Renal pelvis (tissue), 1 donor: ENCODE measurements at regions not wholly inside any gene's neighbourhood (a gene's known extent, or its start where the extent isn't known, plus 50 kb on each side); places are given as distances from the start of the nearest gene placed in this dataset.

Source experiments
- DNase-seq: peaks from one replicate; pipeline ENCODE4 v3.0.0-alpha.2; 2013

- DNase-seq: no peak
Observed at GRCh38 chr14:98114122-98114895, 1157.7 kb downstream of the BCL11B start.

GRCh38 chr14:98114946-98115345, 1157.1 kb downstream of the BCL11B start:
- no peak for DNase-seq

DNA sequence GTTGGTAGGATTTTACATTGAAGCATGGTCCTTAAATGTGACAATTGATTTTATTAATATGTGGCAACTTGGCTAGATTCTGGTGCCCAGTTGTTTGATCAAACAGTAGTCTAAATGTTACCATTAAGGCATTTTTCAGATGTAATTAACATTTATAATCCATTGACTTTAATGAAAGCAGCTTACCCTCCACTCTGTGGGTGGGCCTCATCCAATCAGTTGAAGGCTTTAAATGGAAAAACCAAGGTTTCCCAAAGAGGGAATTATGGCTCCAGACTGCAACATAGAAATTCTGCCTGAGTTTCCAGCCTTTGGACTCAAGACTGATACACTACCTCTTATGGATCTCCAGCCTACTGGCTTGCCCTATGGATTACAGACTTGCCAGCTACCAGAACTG, 1153.2 kb downstream of the BCL11B start:
- DNase-seq: no peak

DNA sequence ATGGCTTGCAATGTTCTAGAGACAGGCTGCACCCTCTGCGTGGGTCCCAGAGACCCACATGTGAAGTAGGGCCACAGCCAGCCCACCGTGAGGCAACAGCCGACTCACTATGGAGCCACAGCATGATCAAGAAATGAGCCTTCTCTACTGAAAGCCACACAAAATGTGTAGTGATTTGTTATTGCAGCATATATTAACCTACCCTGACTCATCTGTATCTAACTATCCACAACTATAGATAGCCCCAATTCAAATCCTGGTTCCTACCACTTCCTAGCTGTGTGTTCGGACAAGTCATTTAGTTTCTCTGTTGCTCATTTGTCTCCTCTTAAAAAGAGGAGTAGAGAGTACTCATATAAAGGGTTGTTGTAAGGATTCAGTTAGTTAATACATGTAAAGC, 1152.3 kb downstream of the BCL11B start:
- no peak for DNase-seq

DNA sequence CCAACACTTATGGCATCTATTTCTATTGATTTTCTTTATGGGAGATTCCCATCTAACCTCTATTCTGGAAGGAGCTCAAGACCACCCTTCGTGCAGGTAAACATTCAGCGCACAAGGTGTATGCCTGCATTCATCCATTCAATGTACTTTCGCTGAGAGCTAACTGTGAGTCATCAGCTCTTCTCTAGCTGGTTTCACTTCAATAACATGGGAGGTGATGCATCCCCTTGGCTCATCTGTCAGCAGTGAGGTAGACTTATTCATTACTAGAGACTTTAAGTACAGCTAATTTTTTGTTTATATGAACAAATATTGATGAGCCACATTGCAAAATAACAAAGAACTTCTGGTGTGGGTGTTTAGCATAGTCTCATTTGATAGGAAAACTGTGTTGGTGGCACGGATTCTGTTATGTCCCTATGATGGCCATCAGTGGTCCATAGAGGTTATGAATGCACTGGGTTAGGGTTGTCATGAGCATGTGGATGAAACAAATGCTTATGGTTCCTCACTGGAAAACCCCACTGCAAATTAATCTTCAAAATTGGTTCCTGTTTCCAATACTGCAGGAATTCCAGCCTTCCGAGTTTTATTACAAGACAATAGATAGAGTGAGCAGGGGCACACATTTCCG, 1151.0 kb downstream of the BCL11B start:
- no peak for DNase-seq

GRCh38 chr14:98122527-98122926, 1149.5 kb downstream of the BCL11B start:
- no peak for DNase-seq

DNA sequence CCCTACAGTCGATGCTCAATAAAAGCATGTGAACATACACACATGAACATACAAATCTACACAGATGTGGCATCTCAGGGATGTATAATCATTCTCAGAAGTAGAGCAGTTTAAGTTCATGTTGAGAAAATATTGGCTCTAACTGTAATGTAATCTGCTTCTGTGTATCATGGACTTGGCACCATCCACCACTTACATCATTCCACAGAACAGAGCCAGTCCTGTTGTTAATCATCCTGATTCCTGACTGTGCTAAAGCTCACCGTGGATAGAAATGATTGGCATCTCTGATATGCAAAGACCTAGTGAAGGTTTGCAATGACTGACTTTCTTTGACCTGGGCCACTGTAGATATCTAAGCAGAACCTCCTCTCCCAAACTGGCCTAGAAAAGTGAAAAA, 1141.3 kb downstream of the BCL11B start:
- no peak for DNase-seq

GRCh38 chr14:98131406-98131805, 1140.6 kb downstream of the BCL11B start:
- no peak for DNase-seq

GRCh38 chr14:98133806-98134205, 1138.2 kb downstream of the BCL11B start:
- DNase-seq: no peak

DNA sequence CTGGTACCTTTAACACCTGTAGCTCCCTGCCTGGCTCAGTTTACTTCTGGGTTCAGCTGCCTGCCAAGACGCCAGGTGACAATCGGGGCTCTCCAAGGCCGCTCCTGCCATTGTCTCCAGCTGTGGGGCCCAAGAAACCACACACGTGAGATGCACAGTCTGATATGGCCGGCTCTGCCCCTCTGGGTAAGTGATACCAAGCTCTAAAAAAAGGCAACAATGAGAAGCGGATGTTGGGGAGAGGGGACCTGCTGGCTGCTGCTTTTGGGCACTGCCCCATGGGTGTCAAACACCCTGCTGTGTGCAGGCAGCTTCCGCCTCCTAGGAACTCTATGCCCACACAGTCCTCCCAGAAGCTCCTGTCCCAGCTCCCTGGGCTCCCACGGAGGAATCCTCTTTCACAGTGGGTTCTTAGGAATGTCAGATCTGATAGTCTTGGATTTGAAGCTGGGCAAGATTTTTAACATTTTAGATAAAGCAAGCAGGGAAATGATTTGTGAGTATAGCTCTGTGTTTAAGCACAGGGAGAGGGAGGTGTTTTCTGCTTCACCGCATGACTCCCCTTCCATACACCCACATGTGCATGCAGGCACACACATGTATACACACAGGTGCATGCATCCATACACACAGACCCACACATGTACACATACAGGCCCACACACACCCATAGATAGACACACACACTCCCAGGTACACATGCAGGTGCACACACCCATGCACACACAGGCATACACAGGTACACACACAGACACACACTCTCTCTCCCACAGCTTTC, 1135.8 kb downstream of the BCL11B start:
- no peak for DNase-seq

GRCh38 chr14:98137131-98138025, 1134.6 kb downstream of the BCL11B start:
- DNase-seq: peak; percentile 3

- DNase-seq: no peak
Observed at GRCh38 chr14:98138666-98139065, 1133.3 kb downstream of the BCL11B start.

DNA sequence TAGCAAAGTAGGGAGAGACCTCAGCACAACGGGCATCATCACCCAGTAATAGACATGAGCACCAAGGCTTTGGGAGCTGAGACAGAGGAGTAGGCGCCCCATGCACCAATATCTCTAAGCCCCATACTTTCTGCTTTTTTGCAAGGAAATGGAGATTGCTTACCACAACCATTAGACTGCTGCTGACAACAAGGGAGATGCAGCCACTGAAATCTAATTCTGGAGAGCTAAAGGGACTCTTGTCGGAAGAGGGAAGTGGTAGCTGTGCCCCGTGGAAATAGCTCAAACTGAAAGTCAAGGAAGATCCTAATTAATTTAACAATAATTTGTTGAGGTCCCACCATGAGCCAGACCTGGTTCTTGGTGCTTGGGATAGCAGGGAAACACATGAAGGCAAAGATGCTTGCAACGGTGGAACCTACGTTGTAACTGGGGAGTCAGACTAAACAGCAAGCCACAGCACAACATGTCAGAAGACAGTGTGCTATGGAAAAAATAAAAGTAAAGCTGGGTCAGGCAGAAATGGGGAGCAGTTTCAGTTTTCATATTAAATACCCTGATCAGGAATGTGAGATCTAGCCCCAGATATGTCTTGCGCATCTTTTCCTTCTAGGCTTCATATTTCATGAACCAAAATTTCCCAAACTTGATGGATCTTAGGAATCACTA, 1131.0 kb downstream of the BCL11B start:
- no peak for DNase-seq

DNA sequence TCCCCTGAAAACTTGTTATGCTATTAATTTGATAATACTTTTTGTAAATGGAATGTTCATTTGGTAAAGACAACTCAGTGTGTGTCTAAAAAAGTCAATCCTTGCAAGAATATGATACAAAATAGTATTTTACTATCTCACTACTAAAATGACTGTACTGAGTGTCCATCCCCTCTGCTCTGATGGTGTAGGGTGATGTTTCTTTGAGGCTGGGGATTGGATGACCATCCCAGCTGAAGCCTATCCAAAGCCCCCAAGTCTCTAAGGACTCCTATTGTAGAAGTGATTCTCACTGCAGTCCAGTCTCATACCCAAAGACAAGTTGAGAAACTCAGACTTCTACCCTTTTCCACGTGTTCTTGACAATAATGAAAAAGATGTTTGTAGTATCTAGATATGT, 1128.4 kb downstream of the BCL11B start:
- no peak for DNase-seq

- no peak for DNase-seq
Observed at GRCh38 chr14:98144964-98145363, 1127.0 kb downstream of the BCL11B start.

DNA sequence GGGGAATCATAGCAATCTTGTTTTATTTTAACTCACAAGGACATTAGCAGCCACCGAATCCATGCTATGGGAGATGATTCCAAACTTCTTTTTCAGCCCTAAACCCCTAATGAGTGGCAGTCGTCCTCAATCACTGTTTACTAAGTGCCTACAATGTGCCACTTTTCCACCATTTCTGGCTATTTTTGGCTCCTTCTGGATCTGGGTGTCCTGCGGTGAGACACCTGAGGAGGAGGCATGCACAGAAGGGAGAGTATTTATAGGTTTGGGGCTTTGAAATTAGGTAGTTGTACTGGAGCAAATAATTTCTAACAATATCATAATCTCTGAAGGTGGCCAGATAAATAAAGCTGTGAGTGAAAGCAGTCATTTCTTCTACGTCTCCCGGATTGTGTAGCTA, 1125.6 kb downstream of the BCL11B start:
- no peak for DNase-seq

DNA sequence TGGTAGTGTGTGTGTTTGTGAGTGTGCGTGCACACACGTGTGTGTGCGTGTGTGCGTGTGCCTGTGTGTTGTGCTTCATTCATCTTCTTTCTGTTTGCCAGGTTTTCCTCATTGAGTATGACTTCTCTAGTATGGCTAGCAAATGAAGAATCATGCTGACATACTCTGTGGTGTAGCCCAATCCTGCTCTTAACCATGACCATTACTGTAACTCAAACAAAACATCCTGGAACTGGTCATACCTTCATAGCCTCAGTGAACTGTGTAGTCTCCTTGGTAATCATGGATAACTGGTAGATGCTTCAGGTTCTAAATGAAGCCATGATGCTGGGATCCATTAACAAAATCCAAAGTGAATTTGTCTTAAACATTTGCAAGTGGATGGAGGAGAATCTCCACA, 1117.7 kb downstream of the BCL11B start:
- no peak for DNase-seq

GRCh38 chr14:98156411-98156810, 1115.6 kb downstream of the BCL11B start:
- DNase-seq: no peak

DNA sequence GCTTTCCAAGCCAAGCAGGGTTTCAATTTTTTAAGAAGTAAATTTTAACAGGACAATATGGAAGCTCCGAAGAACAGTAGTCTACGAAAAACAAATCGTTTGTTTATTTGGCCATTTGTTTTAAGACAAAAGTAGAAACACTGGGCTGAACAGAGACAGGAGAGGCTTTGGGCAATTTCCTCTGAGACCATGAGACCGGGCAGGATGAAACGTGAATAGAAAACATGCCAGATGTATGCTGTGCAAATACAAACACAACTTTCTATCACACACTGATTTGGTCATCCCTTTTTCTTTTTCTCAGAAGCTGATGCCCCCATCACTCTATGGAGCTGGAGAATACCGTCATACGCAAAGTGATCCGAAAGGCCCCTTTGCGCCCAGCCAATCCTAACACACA, 1111.1 kb downstream of the BCL11B start:
- DNase-seq: no peak

GRCh38 chr14:98161356-98161755, 1110.6 kb downstream of the BCL11B start:
- DNase-seq: no peak
